ENCODE measurements at regions not wholly inside any gene's neighbourhood (a gene's known extent, or its start where the extent isn't known, plus 50 kb on each side); places are given as distances from the start of the nearest gene placed in this dataset.

DNA sequence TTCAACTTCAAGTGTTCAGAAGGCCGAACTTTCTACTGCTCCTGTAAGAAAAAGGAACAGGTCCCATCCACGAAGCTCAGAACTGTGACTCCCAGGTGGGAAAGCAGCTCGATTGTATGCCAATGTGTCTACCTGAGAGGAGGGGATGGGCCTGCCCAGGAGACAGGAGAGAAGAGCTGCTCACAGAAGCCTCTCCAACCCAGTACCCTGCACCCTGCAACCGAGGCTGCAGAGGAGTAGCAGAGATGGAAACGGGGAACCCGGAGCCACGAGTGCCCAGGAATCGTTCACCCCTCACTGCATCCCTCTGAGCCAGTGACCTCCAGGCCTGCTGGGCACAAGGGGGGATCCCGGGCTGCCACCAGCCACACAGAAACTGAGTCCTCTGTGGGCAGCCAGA is 86.5 kb upstream of the PRR23E start:
- H3K27ac ChIP-seq = no peak overlapping the region
- TF ChIP-seq, protein P1, sequence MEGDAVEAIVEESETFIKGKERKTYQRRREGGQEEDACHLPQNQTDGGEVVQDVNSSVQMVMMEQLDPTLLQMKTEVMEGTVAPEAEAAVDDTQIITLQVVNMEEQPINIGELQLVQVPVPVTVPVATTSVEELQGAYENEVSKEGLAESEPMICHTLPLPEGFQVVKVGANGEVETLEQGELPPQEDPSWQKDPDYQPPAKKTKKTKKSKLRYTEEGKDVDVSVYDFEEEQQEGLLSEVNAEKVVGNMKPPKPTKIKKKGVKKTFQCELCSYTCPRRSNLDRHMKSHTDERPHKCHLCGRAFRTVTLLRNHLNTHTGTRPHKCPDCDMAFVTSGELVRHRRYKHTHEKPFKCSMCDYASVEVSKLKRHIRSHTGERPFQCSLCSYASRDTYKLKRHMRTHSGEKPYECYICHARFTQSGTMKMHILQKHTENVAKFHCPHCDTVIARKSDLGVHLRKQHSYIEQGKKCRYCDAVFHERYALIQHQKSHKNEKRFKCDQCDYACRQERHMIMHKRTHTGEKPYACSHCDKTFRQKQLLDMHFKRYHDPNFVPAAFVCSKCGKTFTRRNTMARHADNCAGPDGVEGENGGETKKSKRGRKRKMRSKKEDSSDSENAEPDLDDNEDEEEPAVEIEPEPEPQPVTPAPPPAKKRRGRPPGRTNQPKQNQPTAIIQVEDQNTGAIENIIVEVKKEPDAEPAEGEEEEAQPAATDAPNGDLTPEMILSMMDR (conservative IDR thresholded peaks at IDR 0.05) = no peak

DNA sequence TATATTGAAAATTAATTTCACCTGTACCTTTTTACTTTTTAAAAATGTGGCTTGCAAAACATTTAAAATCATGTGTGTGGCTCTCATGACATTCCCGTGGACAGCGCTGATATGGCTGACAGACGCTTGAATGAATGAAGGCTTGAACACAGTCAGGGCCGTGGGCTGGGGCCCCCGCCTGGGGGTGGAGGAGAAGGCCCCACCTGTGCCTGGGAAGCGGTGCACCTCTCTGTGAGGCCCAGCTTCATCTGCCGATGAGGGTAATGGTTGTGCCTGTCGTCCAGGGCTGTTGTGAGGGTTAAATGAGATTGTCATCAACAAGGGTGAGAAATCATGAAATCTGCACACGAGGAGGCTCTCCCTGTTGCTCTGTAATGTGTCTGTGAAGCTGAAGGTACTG is 85.9 kb upstream of the PRR23E start:
- H3K27ac ChIP-seq = no peak overlapping the region
- TF ChIP-seq, protein P1 (conservative IDR thresholded peaks at IDR 0.05) = no peak

DNA sequence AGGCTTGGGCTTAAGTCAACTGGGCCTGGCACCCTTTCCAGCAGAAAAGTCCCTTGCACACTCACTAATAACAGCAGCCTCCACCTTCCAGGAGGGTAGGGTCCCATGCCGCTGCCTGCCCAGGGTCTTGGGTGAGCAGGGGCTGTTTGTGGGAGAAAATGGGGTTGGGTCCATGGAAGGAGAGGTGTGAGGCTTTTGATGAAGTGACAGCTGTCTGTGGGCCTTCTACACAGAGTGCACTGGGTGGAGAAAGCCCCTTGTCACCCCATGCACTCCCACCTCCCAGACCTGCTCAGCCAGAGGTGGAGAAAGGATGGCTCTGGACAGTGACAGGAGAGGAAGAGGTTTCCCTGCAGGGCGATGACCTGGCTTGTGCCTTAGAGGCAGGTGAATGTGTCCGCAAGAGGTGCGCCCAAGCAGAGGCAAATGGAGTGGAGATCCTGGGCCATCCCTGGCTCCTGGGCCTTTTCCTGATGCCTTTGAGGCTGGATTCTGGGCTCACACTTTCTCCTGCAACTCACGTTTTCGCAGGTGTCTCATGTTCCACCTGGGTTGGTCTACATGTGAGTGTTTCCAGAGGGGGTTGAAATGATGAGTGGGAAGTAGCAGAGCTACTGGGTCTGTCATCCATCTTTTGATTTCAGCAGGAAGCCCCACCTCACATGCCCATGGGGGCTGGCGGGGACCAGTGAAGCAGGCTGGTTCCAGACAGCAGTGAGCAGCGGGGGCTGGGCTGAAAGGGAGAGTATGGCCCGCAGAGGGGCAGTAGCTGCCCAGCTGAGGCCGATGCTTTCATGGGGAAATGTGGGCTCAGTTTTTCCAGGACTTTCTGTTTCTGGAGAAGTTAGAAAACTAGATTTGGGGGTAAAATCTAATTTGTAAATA is 85.2 kb upstream of the PRR23E start:
- TF ChIP-seq, protein P1 (conservative IDR thresholded peaks at IDR 0.05) = no peak
- no peak overlapping the region for H3K27ac ChIP-seq

DNA sequence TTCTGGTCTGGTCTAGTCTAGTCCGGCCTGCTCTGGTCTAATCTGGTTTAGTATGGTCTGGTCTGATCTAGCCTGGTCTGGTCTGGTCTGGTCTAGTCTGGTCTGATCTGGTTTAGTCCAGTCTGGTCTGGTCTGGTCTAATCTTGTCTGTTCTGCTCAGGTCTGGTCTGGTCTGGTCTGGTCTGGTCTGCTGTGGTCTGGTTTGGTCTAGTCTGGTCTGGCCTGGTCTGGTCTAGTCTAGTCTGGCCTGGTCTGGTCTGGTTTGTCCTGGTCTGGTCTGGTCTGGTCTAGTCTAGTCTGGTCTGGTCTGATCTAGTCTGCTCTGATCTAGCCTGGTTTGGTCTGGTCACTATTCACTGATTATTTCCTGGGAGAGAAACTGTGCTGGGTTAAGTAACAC is 84.1 kb upstream of the PRR23E start:
- H3K27ac ChIP-seq = peak overlapping the region; percentile 63
- TF ChIP-seq, protein P1 (conservative IDR thresholded peaks at IDR 0.05) = no peak

DNA sequence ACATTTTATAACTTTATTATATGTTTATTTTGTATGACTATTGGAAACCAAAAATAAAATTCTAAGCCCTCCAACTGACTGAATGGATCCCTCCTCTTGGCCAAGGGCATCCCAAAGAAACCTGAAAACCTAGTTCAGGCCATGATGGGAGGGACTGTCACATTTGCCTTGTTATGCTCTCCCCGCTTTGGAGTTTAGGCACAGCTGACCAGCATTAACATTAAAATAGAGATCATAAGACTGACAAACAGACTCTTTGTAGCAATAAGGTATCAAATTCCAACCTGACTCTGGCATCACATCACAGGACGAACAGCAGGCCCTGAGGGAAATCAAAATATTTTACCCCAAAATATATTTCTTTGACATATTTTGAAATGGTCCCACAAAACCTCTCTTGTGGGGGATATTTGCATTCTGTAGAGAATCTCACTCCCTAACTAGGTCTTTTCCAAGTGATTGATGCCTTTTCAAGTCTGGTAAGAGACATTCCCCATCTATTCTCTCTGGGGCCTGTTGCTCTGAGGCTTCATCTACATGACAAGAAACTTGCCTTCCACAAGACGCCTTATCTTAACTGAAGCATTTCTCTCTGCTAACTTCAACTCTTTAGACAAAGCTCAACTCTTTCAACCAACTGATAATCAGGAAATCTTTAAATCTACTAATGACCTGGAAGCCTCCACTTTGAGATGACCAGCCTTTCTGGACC is 81.8 kb upstream of the PRR23E start:
- TF ChIP-seq, protein P1 (conservative IDR thresholded peaks at IDR 0.05) = no peak
- H3K27ac ChIP-seq = no peak overlapping the region

DNA sequence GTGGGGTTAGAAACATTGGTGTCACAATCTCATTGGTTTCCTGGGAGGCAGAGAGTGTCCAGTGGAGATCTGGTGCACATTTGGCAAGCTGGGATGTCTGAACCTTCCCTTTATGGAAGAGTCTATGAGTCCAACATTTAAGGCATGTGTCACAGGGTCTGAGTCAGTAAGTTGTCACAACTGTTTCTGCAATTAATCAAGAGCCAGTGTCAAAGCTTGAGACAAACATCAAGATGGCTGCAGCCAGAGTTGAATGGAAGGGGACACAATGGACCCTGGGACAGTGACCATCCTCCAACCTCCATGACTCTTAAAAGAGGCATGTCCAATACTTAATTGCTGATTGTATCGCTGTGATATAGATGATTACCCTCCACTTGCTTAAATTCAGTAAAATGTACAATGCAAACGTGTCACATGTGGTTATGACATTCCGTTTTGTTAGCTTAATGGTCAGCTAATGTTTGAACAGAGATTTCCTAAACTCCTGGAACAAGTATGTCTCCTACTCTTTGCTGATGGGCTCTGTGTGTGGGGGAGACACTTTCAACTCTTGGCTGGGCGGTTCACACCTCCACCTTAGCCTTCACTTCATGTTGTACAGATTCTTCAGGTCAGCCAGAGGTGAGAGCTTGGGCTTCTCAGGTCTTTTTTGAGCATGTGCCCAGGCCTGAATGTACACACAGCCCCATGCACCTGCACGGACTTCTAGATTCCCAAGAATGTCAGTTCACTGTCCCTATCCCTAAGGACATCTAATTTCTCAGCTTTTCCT is 79.9 kb upstream of the PRR23E start:
- TF ChIP-seq, protein P1 (conservative IDR thresholded peaks at IDR 0.05) = no peak
- H3K27ac ChIP-seq = peak overlapping the region; percentile 9; the same call in 1 of the 2 replicates

DNA sequence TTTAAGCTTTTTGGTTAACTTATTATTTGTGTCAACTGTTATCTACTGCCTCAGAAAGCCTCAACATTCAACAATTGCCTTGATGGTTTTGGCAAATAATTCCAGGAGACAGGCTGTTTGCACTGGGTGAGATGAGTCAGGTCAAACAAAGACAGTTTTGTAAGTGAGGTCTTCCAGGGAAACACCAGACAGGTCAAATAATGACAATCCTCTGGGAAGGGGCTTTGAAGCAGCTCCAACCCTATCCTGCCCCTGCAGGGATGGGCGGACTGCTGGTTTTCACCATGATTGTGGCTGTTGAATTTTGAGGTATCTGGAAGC is 79.4 kb upstream of the PRR23E start:
- TF ChIP-seq, protein P1 (conservative IDR thresholded peaks at IDR 0.05) = no peak
- H3K27ac ChIP-seq = peak overlapping the region; percentile 9; the same call in 1 of the 2 replicates
